ENCODE measurements at regions not wholly inside any gene's neighbourhood (a gene's known extent, or its start where the extent isn't known, plus 50 kb on each side); places are given as distances from the start of the nearest gene placed in this dataset.

DNA sequence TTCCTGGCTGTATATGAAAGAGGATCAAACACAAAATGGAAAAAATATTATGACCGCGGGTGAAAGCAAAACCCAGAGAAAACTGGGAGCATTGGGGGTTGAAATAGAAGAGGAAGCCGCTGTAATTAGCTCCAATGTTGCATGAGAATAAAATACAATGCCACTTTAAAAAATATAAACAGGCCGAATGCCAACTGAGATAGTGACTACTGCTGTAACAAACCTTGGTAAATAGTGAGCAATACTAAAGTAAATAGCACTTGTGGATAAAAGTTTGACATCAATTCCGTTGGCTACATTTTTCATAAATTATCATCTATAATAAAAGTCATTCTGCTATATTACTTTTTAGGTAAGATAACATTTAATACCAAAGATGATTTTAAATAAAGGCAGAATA is 395.8 kb upstream of the MIR17HG start:
- no peak for DNase-seq (ENCODE audit: low read depth)

DNA sequence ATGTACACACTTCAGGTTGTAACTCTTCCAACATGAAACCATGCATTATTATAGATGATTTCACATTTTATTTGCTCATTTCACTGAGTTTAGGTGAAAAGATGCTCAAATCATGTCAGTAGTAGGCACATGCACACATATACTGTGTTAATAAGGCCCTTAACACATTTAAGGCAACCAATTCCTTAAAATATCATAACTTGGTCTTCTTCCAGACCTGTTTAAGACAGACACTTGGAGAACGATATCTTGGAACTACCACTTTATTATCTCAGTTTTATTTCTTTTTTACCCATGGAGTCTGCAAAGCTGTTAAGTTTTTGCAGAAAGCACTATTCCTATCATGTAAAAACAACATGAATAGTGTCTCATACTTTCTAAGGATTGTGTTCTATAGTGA is 395.2 kb upstream of the MIR17HG start:
- DNase-seq (ENCODE audit: low read depth): no peak

DNA sequence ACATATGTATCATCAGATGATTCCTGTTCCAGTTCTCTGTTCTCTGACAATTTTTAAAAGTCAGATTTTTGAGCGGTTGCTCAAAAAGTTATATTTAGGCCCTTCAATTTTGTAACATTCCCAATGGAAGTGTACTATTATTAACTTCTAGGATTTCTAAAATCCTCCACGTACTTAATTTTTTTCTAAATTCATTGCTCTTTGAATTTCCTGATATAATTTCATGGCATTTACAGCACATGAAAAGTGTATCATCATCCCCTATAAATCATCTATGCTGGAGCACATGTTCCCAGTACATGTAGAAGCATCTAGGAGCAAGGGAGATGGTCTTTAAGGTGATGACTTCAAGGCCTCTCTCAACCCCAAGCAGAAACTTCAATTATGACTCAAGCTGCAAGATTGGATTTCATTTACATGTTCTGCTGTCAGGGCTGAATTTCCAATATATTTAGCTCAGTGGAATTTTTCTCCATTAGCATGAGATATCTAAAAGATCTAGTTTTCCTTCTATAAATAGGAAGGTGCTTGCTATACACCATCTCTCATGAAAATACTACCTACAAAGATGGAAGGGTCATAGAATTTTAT is 392.8 kb upstream of the MIR17HG start:
- DNase-seq (ENCODE audit: low read depth): no peak

DNA sequence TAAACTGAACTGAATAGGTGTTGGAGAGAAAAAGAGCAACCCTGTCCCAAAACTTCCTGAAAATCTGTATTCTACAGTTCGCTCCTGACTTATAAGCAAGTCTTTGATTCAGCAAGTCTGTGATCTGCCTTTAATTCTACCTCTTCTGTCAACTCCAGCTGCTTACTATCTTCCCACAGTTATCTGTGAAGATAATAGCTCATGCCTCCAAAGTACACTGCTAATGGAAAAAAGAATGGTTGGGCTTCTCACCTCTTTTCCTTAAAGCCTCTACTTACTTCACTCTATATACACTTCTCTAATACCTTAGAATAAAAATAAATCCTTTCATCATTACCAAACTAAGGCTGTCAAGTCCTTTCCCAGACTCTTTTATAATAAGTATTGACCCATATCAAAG is 391.5 kb upstream of the MIR17HG start:
- no peak for DNase-seq (ENCODE audit: low read depth)

DNA sequence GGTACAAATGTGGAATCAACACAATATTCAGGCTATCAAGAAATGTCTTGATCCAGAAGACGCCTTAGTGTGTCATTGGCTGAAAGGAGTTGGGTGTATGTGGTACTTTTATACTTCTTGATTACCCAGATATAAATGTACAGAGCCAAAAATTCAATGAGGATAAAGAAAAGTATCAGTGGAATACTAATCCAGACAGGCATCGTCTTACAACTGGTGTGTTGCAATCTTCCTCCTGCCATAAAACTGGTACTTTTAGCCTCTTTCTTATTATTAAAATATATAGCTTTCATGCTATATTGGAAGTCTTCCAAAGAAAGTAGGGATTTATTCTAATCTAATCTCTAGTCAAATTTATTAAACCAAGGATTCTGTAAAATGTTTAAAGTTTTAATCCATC is 388.6 kb upstream of the MIR17HG start:
- DNase-seq (ENCODE audit: low read depth): no peak

DNA sequence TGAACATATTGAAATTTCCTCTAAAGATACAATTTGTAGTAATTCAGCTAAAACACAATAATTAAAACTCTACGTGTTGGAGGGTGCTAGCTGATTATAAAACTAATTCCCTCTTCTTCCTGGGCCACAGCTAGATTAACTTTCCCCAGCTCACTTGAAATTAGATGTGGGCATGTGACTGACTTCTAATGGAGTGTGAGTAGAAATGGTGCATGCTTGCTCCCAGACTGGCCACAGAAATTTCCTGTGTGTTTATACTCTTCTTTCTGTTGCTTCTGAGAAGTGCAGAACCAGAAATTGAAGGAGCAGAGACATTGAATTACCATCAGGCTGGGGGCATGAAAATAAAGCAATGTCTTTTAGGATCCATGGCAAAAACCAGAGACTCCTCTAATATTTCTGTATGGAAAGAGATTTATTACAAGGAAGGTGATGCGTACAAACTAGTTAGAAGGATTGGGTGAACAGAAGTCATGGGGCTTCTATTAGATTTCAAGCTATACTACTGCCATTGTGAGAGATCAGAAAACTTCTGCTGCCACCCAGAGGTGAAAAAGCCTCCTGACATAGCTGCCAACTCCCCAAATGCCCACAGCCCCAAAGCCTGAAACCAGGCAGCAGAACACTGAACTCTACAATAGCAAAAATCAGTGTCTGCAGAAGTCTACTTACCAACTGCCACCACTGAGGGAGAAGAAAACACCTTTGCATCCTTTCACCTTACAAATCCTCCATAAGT is 379.2 kb upstream of the MIR17HG start:
- no peak for DNase-seq (ENCODE audit: low read depth)

DNA sequence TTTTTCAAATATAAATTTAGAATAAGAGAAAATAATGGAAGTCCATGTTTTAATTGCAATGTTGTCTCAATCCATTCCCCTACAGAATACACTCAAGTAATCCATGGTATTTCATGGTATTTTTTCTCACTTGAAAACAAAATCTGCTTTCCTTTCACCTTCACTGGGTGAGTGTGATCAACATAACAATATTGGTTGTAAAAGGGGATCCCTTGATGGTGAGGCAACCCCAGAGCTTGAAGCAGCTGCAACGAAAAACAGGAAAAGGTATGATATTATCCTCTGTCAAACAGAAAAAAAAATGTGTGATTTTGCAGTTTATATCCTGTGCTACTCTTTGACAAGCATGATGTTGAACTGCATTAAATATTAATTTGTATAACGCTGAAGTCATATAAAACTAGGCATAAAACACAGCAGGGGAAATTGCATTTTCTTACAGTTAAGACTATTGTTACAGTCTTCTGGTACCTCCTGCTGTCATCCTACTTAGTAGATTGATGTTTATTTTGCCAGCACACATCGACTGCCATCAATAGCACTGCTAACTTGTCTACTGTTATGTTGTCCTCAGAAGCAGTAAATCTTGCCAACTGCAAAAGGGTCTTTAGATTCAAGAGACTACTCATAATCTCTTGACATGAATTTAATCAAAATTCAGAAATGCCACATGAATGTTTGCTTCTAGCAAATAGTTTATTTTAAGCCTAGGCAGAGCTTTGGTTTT is 373.1 kb upstream of the MIR17HG start:
- DNase-seq (ENCODE audit: low read depth): no peak

DNA sequence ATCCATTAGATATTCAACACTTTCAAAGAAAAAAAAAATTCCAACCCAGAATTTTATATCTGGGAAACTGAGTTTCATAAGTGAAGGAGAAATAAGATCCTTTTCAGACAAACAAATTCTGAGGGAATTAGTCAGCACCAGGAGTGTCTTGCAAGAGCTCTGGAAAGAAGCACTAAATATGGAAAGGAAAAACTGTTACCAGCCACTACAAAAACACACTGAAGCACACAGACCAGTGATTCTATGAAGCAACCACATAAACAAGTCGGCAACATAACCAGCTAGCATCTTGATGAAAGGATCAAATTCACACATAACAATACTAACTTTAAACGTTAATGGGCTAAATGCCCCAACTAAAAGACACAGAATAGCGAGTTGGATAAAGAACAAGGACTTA is 368.4 kb upstream of the MIR17HG start:
- DNase-seq (ENCODE audit: low read depth): no peak

DNA sequence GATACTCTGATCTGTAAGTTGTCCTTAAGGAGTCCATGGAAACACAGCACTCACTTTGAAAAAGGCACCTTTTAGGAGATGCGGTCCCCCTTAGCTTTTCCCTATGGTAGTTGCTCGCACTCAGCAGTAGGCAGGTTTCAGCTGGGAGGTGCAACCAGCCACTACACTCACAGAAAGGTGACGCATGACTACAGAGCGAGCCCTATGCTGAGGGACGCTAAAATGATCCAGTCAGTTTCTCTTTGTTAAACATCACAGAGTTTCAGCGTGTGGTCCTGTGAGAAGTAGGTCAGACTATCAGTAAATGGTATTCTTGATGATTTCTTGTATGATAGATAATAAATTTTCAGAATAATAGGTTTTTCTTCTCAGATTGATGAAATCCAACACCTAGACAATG is 362.7 kb upstream of the MIR17HG start:
- no peak for DNase-seq (ENCODE audit: low read depth)

DNA sequence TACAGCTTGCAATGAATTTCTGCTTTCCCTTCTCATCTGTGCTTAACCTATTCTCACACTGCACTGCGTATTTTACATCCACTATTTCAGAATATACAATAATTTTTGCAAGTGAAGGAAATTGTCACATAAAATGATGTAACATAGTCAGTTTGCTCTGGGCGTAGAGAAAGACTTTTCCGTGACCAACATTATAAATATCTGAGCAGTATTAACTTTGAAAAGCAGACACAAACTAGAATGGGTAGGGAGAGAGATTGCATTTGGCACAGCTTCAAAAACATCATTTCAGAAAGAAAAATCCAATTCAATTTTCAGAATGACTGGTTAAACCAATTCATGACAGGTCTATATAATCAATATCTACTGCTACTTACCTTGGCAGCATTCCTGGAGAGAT is 352.5 kb upstream of the MIR17HG start:
- no peak for DNase-seq (ENCODE audit: low read depth)

DNA sequence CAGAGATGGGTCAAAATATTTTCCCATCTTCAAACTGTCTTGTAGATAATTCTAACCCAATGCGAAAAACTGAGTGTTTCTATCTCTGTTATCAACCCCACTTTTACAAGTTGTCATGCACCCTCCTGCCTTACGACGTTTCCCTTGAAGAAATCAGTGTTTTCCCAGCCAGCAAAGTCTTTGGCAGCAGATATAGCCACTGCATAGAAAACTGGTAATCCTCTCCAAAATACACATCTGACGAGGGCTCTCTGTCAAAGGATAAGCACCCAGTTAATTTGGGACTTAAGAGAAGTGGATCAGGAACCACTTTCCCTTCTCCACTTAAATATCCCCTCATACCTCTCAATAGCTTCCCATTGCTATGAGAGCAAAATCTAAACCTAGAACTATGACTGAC is 351.9 kb upstream of the MIR17HG start:
- DNase-seq (ENCODE audit: low read depth): no peak

DNA sequence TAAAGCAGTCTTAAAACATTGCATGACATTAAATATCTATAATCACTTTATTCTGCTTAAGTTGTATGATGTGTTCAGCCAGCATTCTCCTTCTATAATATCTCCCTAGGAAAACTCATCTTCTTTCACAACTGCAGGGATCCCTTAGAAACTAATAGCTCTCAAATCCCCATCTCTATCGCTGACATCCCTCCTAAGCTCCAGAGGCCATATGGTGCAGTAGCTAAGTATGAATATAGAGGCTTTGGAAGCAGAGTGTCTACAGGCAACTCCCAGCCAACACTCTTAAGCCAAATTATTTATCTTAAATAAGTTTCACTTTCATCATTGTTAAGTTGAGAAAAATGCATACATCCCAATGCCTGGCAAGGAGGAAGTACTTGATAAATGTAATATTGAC is 349.5 kb upstream of the MIR17HG start:
- DNase-seq (ENCODE audit: low read depth): no peak

DNA sequence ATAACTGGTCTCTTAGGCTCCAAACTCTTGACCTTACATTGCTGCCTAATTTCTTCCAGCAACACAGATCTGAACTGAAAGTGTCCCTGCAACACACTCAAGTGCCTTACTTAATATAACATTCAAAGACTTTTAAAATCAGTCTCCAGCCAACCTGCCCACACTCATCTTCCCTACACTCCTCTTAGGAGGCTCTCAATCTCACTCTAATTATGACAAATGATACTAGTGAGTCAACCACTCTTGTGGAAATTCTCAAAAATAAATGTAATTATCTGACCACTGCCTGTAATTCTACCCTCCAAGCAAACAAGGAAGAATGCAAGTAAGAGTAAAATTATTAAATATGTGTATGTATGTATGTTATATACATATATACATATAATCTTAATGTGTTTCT is 348.1 kb upstream of the MIR17HG start:
- no peak for DNase-seq (ENCODE audit: low read depth)

DNA sequence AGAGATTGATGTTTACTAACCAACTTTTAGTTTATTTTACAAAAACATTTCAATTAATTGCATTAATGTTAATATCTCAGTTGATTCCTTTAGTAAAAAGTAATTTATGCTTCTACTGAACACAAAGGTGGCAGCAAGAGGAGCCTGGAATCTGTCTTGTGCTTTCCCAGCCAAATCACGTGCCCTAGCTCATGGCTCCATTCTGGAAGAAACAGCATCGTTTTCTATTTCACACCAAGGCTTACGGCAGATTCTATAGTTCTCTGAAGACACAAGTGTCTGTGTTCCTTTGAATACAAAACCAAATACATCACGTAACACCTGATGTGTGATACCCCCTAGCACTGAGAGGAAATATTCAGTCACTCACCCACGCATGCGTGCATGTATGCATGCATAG is 346.1 kb upstream of the MIR17HG start:
- DNase-seq (ENCODE audit: low read depth): no peak

DNA sequence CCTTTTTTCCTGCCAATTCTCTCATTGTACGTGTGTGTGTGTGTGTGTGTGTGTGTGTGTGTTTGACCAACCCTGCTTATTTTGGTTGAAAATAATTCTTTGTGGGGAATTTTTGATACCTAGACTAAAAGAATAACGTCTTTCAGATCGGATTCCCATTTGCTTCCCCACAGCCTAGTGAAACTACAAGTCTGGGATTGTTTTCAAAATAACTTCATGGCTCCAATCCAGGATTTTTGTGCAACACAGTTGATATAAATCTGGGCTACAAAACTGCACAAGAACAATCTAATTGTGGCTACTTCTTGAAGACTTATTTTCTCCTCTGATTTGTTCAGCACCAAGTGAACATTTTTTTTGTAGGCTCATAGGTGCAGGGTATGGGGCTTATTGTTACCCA is 332.8 kb upstream of the MIR17HG start:
- DNase-seq (ENCODE audit: low read depth): no peak

DNA sequence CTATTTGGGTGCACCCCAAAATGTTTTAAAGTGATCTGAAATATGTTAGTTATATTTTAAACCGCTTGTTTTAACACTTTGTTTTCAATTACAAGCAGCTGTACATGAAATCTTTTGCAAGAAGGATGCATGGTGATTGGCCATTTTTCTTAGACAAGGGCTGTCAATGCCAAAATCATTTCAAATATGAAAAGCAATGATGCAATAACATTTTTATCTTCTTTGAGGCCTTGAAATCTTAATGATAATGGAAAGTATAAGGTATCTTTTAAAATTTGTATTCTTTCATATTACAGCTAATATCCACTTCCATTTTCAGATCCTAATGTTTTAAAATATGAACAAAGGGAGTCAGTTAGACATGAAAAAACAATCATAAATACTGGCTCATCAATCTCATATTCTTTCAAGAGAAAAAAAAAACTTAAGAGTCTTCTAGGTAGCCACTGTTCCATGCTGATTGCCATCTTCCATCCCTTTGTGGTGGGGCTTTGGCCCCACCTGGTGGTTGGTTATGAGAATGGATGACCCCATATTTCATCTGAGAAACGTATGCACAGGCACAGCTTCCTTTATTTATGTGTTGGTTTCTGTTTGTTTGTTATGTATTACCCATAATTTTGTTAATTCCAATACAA is 330.3 kb upstream of the MIR17HG start:
- DNase-seq (ENCODE audit: low read depth): peak; percentile 7

DNA sequence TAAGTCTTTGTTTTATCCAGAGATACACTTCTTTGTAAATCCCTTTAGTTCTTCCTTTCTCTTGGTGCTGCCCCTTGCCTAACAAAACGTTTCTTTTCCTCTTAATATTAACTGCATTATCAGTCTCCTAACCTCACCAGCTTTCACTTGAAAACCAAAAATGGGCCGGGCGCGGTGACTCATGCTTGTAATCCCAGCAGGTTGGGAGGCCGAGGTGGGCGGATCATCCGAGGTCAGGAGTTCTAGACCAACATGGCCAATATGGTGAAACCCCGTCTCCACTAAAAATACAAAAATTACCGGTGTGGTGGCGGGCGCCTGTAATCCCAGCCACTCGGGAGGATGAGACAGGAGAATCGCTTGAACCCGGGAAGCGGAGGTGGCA is 329.8 kb upstream of the MIR17HG start:
- no peak for DNase-seq (ENCODE audit: low read depth)

DNA sequence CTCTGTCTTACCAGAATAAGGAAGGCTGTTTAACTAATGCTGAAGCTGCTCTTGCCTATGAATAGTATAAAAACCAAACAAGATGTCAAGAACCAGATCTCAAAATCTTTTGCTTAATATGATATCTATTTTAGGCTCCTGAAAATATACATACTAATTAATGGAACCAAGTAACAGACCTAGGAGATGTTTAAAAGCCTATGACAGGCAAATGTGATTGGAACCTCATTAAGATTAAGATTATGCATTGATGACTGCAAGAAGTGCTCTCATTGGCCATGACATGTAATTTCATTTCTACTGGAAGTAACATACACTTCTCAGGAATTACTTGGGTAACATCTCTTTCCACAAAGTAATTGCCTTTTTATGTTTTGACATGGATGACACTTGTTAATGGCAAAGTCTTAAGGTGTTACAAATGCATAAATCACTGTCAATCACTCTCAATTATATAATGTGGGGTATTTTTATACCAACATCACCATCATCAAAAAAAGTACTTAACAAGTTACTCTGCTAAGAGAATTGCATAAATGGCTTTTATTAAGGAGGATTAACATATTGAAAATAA is 326.9 kb upstream of the MIR17HG start:
- no peak for DNase-seq (ENCODE audit: low read depth)

DNA sequence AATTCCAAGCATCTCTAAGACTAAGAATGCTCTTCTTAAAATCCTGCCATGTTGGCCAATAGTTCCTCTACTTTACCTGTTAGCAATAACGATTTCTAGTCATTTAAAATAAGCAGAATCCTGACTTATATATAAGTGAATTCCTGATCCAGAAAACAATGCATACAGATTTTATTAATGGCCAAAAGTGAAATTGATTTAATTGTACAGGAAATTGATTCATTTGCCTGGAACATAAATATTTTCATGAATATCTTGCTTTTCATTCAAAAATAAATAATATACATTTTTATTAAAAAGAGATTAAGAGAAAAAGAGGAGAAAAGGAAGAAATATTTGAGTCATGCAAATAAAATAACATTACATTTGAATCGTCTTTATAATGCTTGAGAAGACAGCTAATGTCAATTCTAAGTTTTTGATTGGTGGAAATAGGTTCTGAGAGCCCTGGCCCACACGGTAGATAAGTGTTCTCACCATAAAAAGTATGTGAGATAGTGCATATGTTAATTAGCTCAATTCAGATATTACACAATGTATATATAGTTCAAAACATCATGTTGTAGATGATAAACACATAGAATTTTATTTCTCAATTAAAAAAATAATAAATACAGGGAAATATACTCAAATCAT is 323.2 kb upstream of the MIR17HG start:
- no peak for DNase-seq (ENCODE audit: low read depth)

DNA sequence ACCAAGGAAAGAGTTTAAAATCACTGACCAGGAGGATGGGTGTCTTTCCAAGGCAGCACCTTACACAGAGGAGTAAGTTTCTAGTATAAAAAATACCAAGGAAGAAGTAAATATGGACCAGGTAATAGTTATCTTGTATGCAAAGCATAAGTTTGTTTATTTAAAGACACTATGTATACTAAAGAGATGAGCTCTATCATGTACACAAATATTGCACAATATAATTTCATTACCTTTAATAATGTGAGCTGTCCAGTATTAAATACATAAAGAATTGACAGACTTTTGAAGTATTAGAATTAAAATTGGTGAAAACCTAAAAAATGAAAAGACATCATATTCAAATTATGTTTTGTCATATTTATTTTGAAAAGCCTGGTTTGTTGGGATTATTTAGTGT is 322.0 kb upstream of the MIR17HG start:
- no peak for DNase-seq (ENCODE audit: low read depth)

DNA sequence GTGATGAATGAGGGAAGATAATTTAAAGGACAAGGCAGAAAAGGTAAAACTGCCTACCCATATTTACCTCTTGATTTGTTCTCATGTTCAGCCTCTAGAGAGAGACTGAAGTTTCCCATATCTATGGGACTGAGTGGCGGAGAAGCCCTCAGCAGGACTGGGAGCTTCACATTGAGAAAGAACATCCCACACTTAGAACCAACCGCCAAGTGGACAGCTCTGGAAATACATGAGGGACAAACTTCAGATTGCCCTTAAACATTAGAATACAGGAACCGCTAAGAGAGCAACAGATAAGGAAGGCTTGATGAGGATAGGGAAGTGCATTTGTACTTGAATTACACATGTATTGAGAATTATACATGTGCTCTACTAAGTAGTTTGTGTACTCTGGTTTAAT is 316.0 kb upstream of the MIR17HG start:
- DNase-seq (ENCODE audit: low read depth): no peak

DNA sequence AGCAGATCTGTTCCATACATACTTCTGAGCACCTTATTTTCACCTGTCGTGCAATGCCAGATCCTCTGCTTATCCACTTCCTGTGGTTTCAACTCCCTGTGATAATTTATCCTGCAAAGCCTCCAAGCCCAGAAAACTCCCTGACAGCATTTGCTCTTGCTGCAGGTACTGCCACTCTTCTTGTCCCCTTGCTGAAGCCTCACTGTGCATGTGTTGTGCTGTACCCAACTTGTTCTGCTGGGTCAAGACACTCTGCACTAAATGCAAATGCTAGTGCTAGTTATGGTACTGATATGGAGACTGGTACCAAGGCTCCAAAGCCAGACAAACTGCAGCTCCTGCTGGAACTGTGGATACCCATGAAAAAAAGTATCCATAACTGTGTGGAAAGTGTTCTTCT is 315.4 kb upstream of the MIR17HG start:
- no peak for DNase-seq (ENCODE audit: low read depth)
